ENCODE measurements at regions not wholly inside any gene's neighbourhood (a gene's known extent, or its start where the extent isn't known, plus 50 kb on each side); places are given as distances from the start of the nearest gene placed in this dataset.

DNA sequence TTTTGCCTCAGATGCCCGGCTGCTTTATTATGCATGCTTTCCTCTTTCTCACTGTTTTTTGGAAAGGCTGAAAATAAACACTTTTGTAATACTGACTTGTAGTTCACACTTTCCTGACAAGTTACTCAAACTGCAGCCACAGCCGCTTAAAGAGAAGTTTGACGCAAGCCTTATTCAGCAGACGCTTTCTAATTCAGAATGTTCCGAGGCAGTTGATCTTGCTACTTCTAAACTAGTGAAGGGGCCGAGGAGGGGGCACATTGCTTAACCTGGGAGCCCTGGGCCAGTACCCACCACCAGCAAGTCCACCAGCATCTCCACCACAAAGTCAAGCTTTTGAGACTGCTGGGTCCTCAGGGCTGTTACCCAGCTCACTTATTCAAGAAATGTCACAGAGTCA lies 71.8 kb upstream of the SPRED2 start:
- no peak for DNase-seq (ENCODE audit: low read depth, low spot score)
- H3K27ac ChIP-seq = no peak overlapping the region

DNA sequence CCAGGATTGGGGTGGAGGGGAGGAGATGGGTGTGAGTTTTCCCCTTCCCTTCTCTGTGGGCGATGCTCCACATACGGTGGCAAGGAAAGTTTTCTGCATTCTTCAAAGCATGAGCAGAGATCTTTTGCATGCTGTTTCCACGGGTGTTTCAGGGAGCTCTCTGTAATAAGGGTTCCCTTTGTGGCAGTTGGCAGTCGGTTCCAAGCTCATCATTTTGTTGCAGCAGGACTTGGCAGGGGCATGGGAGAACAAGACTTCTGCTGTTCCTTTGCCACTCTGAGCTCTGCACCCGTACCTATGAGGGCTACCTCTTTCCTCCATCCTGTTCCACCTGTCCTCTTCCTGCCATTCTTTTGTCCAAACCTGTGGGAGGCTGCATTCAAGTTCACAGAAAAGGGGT lies 71.3 kb upstream of the SPRED2 start:
- no peak for DNase-seq (ENCODE audit: low read depth, low spot score)

DNA sequence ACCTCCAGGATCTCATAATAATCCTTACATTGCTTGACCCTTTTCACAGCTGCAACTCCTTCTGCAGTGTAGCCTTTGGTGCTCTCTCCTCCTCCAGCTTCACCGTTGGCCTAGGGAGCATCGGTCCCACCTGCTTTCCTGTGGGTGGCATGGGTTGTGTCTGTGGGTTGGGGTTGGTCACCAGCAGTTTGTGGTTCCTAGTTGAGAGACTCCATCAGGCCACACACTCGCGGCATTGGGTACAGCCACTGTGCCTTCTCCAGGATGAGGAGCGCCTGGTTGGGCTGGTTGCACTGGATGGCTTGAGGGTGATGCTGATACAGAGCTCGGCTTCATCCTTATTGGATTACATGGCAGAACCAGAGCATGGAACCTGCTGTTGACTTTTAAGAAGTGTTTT lies 69.4 kb upstream of the SPRED2 start:
- H3K27ac ChIP-seq = no peak overlapping the region
- no peak for DNase-seq (ENCODE audit: low read depth, low spot score)

More for the DNA sequence above, 71.3 kb upstream of the SPRED2 start:
- H3K27ac ChIP-seq = no peak overlapping the region

DNA sequence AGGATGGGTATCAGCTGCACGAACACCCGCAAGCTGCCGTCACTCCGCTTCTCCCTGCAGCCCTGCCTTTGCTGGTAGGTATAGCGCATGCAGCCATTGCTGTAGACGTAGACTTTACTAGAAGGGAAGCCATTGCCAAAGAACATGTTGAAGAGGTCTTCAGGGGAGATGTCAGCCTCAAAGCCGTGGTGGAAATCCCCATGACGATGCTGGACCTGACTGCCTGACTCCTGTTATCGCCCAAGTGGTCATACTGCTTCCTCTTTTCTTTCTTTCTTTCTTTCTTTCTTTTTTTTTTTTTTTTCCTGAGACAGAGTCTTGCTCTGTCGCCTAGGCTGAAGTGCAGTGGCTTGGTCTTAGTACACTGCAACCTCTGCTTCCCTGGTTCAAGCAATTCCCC lies 68.7 kb upstream of the SPRED2 start:
- no peak for DNase-seq (ENCODE audit: low read depth, low spot score)
- H3K27ac ChIP-seq = no peak overlapping the region

DNA sequence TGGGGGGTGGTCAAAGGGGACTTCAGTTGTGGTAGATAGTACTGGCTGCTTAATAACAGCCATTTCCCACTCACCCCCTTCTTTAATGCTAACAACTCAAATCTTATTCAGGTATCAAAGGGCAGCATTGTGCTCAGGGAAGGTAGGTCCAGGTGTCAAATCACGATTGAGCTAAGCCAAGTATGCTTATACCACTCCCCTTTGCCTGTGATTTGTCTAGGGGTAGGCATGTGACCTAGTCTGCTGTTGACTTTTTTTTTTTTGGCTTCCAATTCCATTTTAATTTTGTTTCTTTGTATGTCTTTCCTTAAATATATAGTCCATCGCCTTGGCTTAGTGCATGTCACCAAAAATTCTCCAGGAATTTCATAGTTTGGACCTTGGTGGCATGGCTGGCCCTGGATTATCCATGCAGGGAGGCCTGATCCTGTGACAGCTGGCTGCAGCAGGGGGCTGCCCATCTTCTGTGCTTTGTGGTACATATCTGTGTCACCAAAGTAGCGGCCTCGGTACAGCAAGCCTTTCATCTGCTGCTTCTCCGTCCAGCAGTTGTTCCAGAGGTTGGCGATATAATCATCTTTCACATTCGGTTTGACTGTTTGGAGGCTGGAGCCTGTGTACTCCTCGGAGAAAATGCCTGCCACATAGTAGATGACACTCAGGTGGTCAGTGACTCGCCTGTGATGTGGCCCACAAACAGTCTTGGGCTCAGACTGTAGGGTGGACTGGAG lies 68.1 kb upstream of the SPRED2 start:
- no peak overlapping the region for H3K27ac ChIP-seq
- no peak for DNase-seq (ENCODE audit: low read depth, low spot score)

DNA sequence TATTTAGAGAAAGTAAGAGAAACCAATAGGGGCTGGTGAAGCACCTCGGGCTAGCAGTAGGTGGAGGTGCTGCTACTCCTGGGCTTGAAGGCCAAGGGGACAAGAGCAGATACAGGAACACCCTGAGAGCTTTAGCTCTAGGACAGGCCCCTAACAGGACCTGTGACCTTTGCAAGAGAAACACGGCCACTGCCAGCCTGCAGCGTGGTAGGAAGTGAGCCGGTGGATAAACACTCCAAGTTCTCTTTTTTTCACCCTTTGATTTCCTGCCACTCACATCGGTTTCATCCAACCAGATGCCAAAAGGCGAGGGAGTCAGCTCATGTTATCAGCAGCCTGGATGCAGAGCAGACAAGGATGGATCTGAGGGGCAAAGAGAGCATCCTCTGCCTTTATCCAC lies 66.8 kb upstream of the SPRED2 start:
- DNase-seq (ENCODE audit: low read depth, low spot score) = no peak
- H3K27ac ChIP-seq = no peak overlapping the region

DNA sequence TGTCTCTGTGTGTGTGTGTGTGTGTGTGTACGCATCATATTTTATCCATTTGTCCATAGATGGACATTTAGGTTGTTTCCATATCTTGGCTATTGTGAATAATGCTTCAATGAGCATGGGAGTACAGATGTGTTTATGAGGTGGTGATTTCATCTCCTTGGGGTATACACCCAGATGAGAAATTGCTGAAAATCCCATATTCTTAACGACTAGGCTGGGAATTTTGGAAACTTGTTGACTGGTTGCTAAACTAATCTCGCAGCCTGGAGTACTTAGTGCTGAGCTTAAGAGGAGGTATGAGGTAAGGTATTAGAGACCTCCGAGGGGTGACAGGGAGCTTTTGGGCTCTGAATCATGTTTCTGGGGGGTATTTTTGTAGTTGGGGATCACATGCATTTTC lies 66.0 kb upstream of the SPRED2 start:
- no peak for DNase-seq (ENCODE audit: low read depth, low spot score)
- no peak overlapping the region for H3K27ac ChIP-seq

DNA sequence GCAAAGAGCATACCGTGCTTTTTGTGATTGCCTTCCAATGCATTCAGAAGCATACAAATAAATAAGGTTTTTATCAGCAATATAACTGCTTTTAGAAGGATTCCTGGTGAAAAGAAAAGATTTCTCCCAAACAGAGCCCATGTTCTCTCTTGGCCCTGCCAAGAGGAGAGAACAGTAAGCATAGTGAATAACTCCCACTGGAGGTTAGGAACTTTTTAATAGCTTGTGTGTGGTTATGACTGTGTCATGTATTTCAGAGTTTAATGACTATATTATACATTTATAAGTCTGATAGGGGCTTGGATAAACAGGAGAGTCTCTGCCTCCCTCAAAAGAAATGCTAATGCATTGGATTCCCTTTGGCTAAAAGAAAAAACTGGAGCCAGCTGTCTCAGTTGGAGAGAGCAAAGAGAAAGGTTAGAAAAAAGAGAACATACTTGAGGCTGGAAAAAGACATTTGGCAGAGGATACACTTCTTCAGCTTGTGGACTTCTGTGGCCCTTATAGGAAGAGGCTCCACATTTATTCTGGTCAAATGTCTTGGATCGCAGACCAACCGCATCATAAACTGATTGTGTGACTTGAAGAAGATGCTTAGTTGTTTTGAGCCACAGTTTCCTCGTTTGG lies 63.0 kb upstream of the SPRED2 start:
- no peak overlapping the region for H3K27ac ChIP-seq
- no peak for DNase-seq (ENCODE audit: low read depth, low spot score)

DNA sequence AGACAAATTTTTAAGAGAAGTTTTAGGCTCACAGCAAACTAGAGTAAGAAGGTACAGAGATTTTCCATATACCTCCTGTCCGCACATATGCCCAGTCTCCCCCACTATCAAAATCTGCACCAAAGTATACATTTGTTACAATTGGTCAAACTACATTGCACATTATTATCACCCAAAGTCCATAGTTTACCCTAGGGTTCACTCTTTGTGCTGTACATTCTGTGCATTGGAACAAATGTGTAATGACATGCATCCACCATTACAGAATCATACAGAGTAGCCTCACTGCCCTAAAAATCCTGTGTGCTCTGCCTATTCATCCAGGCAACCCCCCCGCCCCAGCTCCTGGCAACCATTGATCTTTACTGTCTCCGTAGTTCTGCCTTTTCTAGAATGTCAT lies 61.7 kb upstream of the SPRED2 start:
- no peak overlapping the region for H3K27ac ChIP-seq
- no peak for DNase-seq (ENCODE audit: low read depth, low spot score)

DNA sequence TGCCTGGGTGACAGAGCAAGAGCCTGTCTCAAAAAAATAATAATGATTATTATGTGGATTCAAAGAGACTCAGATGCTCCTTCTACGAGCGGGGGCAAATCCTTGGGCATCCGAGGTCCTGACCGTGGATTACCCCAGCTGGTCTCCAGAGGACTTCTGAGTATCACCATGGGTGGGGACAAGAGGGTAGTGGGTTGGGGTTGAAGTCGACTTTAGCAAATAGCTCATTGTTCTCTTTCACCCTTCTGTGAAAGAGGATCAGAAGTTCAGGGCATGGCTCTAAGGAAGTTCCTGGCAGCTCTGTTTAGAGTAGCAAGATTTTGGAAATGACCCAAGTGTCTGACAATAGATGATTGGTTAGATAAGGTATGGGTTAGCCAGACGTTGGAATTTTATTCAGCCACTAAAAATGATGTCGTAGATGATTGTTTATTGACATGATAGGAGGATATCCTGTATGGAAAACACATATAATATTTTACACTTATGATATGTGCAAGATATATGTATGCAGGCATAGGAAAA lies 59.0 kb upstream of the SPRED2 start:
- H3K27ac ChIP-seq = no peak overlapping the region
- peak; percentile 26 for DNase-seq (ENCODE audit: low read depth, low spot score)

DNA sequence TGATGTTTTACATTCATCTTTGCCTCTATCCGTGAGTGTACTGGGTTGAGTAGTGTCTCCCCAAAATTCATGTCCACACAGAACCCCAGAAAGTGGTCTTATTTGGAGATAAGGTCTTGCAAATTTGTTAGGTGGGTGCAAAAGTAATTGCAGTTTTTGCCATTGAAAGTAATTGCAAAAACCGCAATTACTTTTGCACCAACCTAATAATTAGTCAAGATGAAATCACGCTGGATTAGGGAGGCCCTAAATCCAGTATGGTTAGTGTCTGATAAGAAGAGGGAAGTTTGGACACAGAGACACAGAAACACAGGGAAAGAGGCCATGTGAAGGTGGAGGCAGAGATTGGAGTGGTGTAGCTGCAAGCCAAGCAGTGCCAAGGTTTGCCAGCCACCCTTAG lies 57.8 kb upstream of the SPRED2 start:
- no peak overlapping the region for H3K27ac ChIP-seq
- no peak for DNase-seq (ENCODE audit: low read depth, low spot score)

DNA sequence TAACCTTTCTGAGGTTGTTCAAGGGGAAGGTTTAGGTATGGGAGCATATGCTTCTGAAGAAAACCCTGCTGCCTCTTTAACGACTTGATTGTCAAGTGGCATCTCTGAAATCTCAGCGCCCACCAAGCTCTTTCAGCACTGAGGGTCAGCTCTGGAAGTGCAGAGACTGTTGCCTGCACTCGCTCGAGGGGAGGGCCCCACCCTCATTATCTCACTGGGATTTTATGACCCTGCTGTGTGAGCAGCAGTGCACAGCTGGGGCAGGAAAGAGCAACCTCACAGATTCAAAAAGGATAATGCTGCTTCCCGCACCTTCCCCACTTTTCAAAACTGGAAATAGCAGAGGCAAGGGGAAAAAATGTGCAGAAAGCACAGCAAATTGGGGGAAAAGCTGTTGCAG lies 56.9 kb upstream of the SPRED2 start:
- no peak overlapping the region for H3K27ac ChIP-seq
- no peak for DNase-seq (ENCODE audit: low read depth, low spot score)

DNA sequence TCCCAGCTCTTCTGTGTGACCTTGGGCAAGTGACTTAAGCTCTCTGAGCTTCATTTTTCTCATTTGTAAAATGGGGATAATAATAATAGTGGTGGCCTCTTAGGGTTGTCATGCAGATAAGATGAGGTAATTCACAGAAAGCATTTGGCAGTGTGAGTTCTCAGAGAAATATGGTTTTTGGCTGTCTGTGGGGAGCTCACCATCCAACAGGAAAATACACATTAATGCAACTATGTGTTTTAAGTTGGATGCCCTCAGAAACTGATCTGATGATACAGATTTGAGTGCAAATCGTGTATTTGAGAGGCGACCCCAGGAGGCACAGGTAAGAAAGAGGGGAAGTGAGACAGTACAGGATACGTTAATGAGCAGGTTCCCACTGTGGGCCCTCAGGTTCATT lies 56.1 kb upstream of the SPRED2 start:
- H3K27ac ChIP-seq = no peak overlapping the region
- DNase-seq (ENCODE audit: low read depth, low spot score) = no peak

DNA sequence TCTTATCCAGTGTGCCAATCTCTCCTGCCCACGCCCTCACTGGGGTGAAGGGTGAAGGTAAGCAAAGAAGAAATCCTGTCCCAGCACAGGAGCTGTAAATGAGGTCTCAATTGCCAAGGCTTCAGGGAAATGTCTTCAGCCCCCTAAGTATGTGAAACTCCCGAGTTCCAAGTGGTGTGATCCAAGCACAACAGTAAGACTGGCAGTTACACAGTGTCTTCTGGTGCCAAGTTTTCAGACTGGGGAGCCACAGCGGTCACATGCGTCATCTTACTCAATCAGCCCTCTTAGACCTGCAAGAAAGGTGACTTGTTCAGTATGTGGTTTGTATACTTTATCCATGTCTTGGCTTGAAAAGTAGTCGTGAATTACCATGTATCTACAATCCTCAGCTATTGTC lies 55.0 kb upstream of the SPRED2 start:
- no peak overlapping the region for H3K27ac ChIP-seq
- DNase-seq (ENCODE audit: low read depth, low spot score) = peak; percentile 29

DNA sequence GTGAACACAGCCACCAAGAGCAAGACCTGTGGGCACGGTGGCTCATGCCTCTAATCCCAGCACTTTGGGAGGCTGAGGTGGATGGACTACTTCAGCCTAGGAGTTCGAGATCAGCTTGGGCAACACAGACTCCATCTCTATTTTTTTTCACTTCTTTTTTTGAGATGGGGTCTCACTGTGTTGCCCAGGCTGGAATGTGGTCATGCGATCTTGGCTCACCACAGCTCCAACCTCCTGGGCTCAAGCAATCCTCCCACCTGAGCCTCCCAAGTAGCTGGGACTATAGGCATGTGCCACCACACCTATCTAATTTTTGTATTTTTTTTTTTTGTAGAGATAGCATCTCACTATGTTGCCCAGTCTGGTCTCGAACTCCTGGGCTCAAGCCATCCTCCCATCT lies 54.4 kb upstream of the SPRED2 start:
- H3K27ac ChIP-seq = no peak overlapping the region
- DNase-seq (ENCODE audit: low read depth, low spot score) = no peak

DNA sequence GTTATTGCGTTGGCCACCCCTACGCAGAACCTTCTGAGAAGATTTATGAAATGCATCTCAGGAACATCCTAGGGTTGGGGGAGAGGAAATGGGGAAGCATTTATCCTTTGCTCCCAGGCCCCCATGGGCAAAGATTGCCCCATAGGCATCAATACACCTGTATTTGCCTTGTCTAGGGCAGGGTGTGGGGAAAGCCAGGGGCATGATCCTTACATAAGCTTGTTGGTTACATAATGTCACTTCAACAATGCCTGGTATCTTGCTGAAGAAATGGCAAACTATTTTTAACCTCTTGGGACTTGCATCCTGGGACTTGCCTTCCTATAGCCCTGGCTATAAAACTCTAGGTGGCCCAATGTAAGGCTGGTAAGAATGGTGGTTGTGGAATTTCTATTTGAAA lies 53.9 kb upstream of the SPRED2 start:
- H3K27ac ChIP-seq = no peak overlapping the region
- no peak for DNase-seq (ENCODE audit: low read depth, low spot score)

DNA sequence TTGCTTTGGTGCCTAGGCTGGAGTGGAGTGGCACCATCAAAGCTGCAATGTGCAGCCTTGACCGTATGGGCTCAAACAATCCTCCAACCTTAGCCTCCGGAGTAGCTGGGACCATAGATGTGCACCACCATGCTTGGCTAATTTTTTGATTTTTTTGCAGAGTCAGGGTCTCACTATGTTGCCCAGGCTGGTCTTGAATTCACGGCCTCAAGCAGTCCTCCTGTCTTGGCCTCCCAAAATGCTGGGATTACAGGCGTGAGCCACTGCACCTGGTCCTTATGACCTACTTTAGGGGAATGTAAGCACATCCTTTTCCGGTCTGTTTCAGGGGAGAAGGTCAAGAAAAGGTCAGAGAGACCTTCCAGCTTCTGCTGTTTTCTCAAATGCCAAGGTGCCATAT lies 53.4 kb upstream of the SPRED2 start:
- no peak for DNase-seq (ENCODE audit: low read depth, low spot score)
- H3K27ac ChIP-seq = no peak overlapping the region

DNA sequence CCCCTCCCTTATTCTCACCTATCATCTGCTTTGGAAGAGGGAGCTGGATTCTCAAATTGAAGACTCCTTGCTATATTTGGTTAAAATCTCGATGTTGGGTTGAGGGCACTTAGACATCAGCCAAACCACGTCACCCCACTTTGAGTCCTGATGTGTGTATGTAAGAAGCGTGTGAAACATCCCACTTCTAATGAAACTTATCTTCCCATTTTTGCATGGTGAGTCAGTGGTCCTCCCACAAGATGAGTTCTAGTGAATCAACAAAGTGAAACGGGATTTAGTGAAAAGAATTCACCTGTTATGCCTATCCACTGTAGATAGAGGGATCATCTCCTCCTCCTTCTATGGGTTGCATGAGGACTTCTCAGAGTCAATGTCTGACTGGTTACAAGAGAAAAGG lies 51.4 kb upstream of the SPRED2 start:
- H3K27ac ChIP-seq = no peak overlapping the region
- DNase-seq (ENCODE audit: low read depth, low spot score) = no peak

DNA sequence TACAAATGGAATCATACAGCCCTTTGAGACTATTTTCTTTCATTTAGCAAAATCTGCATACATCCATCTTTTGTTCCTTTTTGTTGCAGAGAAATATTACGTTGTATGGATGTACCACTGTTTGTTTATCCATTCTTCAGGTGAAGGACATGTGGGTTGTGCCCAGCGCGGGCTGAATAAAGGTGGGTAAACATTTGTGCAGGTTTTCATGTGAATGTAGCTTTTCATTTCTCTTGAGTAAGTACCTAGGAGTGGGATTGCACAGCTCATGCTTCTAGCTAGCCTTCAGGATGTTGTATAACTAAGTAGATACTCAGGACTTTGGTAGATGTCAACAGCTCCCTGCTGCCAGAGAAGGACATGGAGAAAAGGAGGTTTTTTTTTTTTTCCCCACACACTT lies 50.6 kb upstream of the SPRED2 start:
- DNase-seq (ENCODE audit: low read depth, low spot score) = no peak
- no peak overlapping the region for H3K27ac ChIP-seq

All from epithelial cell of prostate (primary cell).